HG03558 (cell line): ENCODE measurements at regions not wholly inside any gene's neighbourhood (a gene's known extent, or its start where the extent isn't known, plus 50 kb on each side); places are given as distances from the start of the nearest gene placed in this dataset.
"Not testable (repeated sequence)": the region's sequence is repeated elsewhere in the genome, so short reads cannot be mapped to it uniquely, and the experiment has no call there.

ENCODE experiments used
- ATAC-seq: cut with Tn5 transposase; IDR thresholded peaks from one replicate; pipeline ENCODE4 v1.9.1; 2021; ENCODE audit warnings: moderate number of reproducible peaks; ENCODE audit not compliant: unreplicated experiment; ENCODE audit errors: extremely low read depth

DNA sequence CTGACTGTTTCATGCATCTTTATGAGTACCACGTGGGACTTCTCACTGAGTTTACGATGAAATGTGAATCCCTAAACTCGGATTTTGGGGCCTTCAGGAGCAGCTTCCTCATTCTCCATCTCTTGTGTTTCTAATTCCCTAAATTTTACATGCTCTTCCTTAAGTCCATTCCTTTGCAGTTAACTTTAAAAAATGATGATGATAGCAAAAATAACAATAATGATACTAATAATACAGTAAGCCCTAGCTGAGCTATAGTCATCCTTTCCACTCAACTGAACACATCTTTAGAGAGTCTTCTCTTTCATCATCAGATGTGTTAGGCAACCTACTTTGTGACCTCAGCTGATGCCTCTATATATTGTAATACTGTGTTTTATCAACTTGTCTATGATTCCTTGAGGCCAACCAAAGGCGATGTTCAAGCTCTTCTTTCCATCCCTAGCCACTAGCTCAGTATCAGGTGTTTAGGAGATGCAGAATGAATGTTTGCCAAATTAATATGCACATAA lies 1196.4 kb downstream of the VRK1 start:
- ATAC-seq, result no peak

DNA sequence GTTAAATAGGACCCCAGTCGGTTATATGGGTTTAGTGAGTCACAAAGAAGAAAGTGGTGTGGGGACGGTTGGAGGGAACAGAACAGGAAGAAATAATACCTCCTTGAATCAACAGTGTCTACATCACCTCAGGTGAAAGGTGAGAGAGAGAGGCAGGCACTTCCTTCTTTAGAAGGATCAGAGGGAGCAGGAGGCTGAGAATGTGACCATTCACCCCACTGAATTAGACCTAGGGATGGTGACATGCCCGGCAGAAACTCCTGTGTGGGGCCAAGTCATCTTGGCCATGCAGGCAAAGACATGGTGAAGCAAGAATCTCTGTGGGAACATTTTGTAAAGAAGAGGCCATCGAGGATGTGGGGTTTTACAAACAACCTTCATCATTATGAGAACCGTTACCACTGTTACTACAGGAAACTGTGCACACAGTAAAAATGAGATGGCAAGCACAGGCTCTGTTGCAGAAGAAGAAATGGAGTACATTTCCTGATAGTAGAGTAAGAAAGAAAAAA lies 1196.9 kb downstream of the VRK1 start:
- no peak for ATAC-seq

DNA sequence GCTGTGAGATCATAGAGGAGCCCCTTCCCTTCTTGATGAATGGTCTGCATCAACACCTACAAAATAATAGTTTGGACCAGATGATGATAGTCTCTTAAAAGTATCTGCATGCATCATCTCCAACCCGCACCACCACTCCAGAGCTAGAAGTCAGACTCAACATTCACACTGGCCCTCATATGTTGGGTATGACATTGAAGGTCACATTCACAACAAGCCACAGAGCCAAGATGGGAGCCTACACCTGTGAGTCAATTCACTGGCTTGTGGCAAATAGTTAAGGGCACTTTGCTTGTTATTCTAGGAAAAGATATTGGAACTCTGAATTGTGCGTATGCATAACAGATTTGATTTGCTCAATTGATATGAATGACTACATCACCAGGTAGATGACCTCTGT lies 1197.9 kb downstream of the VRK1 start:
- no peak for ATAC-seq

DNA sequence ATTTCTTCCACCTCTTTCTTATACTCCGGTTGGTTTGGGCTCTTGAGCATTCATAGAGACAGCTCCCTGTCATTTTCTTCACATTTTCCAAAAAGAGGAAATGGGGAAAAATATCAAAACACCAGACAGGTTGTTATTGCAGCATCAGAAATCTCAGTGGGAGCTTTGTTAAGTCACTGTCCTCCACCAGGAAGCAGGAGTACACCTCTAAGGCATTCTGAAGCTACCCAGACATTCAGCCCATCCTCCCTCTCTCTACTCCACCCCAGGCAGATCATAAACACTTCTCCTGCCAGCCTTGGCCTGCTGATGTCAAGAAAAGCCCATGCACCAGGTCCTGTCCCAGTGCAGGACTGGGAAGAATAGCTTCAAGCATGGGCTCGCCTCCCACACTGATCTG lies 1198.3 kb downstream of the VRK1 start:
- ATAC-seq, result no peak

DNA sequence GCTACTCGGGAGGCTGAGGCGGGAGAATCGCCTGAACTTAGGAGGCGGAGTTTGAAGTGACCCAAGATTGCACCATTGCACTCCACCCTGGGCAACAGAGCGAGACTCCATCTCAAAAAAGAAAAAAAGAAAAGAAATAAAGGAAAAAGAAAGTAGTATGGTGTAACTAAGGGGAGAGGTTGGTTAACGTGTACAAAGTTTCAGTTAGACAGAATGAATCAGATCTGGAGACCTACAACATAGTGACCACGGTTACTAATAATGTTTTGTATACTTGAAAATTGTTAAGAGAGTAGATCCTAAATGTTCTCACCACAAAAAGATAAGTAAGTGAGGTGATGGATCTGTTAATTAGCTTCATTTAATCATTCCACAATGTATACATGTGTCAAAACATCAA lies 1208.8 kb downstream of the VRK1 start:
- ATAC-seq, result no peak

DNA sequence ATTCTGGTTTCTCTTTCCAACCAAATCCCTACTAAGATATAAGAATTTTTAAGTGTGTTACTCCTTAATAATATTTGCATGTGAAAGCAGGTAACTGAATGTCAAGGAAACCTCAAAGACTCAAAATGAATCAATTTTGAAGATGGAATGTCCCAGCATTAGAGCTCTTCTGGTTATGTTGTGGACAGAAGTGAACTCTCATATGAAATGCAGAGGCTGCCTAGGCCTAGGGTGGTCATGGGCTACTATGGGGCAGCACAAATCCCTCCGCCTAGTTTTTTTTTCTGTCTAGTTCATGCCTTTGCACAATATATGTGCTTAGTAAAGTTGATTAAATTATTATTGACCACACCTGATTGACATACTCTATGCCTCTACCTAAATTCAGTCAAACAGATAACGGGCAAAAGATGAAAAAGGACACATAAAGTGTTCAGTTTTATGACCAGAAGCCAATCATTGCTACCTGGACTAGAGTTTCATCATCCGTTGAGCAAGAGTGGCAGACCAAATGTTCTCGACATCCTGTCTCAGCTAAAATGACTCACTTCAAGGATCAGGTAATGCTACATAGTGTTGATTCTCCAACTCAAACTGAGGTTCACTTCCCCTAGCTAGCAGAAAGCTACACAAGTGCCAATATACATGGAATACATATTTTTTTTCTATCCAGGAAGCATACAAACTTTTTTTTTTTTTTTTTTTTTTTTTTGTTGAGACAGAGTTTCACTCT lies 1211.4 kb downstream of the VRK1 start:
- no peak for ATAC-seq

DNA sequence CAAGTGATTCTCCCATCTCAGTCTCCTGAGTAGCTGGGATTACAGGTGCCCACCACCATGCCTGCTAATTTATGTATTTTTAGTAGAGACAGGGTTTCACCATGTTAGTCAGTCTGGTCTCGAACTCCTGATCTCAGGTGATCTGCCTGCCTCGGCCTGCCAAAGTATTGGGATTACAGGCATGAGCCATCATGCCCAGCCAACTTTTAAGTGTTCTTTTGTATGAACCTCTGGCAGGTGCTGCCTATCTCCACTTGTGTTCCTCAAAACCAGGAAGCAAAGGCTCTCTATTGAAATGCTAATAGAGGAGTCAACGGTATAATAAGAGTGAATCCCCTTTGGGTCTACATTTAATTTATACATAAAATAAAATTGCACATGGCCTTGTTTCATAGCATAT lies 1212.0 kb downstream of the VRK1 start:
- not testable (repeated sequence) for ATAC-seq

DNA sequence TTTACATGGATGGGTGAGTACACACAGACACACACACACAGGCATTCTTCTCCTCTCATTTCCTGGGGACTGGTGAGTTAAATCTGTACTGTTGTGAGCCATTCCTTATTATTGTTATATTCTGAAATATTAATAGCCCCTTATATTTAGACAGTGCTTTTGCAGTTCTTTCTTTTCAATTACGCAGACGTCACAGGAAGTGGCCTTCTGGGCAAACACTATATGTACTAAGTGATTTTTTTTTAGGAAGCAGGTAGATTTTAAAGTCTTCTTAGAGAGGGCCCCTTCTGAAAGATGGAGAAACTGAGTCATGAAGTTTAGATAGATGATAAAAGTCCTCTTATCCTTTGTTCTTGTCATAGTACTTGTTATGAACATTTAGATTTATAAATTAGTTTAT lies 1213.6 kb downstream of the VRK1 start:
- no peak for ATAC-seq

DNA sequence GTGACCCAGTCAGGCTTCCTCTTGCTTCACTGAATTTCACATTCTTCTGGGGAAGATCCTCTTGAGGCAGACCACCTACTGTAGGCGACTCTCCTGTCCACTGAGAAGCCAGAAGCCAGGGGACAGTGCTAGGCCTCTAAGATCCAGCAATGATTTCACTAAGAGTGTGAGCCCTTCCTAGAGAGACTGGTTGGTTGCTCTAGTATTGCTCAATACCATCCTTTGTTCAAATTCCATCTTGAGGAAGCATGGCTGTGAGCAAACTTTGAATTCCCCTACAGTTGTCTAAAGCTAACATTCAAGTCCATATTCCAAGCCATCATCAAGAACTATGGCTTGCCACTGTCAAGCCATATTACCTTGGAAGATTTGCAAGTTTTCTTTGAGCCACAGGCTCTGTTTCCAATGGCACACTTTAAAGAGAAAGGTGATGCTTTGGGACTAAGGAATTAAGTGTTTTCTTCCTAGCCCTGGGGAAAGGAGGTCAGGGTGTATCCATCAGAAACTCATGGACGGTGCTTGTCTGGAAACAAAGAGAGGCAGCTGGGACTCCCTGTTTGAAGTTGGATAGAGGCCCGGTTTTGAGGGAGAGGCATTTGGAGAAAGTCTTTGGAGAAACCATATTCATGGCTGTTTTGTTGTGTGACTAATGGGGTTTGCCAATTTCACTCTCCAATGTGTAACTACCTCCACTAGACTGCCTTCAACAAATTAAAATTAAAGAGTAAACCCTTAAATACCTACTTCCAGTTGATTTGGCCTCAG lies 1217.9 kb downstream of the VRK1 start:
- ATAC-seq, result no peak

DNA sequence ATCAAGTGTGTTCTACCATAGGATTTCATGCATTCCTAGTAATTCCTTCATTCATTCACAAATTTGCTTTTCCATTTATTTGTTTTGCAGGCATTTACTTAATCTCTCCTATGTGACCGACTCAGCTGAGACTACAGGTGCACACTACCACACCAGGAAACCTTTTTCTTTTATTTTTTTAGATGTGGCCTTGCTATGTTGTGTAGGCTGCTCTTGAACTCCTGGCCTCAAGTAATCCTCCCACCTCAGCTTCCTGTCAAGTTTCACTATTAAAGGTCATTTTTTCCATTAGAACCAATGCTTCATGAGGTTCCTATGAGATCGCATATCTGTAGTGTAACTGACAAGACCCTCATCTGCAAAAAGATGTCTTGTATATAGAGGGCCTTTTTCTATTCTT lies 1218.7 kb downstream of the VRK1 start:
- no peak for ATAC-seq

DNA sequence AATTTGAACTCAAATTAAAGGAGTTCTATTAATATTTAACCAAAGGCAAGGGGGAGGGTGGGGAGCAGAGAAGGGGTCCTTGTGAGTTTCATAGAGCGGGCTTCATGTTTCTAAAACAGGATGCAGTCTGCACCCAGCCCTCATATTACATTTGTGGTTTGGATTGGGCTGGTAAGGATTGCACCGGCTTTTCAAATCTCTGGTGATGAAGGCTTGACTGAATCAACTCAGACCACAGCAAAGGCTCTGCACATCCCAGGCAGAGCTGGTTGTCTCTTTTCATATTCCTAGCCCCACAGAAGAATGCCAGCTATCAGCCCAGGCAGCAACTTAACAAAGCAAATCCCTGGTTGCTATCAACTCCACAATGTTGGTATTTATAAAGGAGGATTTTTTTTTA lies 1221.4 kb downstream of the VRK1 start:
- no peak for ATAC-seq

DNA sequence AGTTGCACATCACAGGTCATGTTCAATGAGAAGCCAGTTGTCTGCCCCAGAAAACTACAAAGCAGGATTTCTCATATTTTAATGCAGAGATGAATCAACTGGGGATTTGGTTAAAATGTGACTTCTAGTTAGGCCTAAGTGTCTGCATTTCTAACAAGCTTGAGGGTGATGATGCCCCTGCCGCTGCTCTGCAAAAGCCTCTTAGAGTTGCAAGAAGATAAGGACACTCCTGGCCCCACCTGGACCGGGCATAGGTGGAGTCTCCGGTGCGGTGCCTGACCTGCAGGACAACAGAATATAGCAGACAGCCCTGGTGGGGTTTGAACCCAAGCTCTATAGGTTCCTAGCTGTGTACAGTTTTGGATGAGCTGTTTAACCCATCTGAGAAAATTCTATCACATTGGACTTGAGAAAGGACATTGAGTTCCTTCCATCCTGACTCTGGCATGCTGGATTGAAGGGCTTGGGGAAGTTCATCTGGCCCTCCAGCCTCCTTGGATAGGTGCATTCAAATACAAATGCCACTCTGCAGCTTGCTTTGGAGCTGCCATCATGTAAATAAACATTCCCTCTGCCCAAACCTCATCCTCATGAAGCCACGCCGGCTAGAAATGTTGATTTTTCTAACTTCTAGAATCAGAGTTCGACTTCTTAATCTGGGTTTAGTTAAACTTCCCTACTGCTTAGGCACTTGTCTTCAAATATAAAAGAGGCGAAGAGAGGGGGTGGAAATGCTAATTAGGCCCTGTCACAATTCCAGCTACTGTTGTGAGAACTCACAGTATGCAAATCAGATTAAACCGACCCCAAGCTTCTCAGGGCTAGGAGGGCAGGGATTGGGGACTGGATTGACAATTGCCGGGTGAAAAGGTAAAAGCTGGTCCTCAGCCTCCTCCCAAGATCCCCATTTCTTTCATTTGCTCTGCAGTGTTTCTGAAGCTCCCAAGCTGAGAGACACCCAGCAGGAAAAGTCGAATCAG lies 1225.6 kb downstream of the VRK1 start:
- no peak for ATAC-seq

DNA sequence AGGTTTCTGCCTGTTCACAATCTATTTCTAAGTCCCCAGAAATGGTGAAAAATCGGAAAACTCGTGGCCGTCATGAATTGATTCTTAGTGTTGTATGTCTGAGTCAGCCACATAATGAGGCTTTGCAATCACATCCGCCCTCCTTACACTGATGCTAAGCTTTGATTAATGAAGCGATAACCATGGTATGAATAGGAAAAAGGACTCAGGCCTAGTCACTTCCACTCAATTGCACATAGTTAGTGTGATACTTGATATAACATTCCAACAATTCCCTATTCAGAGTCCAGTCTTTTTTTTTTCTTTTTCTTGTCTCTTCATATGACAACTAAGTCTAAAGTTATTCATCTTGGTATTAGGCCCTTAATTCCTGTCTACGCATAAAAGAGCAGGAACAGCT lies 1231.0 kb downstream of the VRK1 start:
- ATAC-seq, result no peak

DNA sequence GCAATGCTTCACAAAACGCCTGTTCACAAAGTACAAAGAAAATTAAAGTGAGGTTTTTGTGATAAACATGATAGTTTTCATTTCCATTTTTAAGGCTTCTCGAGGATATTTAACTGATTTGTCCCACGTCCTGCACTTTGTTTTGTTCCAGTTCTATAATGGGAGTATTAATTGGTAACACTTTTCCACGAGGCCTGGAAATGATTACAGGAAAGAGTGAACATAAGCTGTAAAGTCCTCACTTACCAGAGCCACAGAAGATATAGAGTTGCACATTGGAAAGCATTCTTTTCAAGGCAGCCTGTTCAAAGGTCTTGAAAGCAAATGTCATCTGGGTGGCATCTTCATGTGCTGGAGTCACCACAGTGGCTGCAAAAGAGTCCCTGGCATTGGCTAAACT lies 1236.6 kb downstream of the BCL11B start:
- no peak for ATAC-seq

DNA sequence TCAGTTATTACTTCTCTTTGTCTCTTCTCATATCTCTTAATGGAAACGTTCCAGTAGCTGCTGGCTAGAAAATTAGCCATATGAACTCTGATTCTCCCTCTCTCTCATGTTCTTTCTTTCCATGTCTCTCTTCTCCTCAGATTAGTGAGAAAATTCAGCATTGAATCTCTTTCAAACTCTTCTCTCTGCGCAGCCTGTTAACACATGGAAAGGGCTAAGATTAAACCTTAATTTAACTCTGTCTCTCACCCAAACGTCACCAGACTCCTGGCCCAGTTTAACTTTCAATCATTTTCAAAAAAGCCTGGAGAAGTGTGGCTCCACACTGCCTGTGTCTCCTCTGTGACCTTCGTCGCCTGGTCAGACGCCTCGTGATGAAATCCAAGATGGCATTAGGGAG lies 1234.2 kb downstream of the BCL11B start:
- no peak for ATAC-seq

DNA sequence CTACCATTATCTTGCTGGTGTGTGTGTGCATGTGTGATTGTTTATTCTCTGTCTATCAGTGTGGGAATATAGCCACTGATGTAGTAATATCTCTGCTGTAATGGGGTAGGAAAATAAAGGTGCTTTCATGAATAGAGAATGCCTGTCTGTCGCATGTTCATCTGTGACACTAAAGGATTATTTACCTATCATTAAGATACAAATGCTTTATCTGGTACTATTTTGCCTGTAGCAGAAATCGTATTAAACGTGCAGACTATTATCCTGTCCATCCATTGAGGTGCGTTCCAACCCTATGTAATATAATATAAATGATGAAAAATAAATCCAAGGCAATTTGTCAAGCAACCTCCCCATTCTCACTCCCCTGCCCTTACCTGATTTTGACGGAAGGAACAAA lies 1215.1 kb downstream of the BCL11B start:
- no peak for ATAC-seq

DNA sequence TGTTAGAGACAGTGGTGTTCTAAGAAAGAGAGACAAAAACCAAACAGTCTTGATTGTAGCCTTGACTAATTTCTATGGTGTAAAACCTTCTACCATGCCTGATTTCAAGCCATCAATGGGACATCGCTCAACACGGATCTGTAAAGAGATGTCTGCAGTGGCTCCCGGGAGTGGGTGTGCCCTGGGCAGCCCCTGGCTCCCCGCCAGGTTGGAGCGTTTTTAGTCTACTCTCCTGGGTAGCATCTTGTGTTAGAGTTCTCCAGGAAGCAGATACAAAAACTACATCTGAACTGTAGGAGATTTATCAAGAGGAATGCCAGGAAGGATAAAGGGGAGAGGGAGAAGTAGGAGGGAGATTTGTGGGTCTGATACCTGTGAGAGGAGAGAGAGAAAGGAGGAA lies 1212.9 kb downstream of the BCL11B start:
- no peak for ATAC-seq

DNA sequence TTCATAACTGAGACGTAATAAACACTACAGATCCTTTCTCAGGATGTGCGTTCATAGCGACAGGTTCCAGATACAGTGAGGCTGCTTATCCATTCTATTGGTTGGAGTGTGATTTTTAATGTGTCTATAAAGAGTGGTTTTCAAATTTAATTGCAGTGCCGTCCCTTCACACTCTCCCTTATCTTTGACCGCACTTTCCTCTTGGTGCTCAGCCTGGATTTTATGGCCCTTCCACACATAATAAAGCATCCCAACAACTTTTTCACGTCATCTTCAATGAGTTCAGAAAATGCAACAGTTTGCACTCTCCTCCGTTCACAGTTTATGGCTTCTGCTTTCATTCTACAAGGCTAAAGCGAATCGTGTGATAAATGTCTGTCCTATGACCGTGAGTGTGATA lies 1209.9 kb downstream of the BCL11B start:
- ATAC-seq, result no peak

DNA sequence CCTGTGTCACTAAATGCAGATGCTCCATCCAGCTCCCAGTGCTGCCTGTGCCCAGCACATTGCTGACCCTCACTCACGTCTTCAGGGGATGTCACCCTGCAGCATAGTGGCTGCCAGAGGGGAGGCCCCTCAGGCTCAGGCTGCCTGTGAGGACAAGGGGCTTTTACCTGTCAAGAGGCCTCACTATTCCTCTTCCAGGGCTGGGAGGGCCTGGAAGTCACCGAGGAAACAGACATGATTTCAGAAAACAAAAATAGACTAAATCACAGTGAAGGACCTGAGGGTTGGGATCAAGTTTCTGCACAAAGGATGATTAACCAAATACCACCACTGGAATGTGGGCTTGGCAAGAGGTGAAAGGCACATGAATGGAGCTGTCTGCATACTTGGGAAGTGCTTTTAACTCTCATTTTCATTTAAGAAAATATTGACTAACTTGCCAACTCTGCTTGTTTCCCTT lies 1202.3 kb downstream of the BCL11B start:
- ATAC-seq, result no peak

DNA sequence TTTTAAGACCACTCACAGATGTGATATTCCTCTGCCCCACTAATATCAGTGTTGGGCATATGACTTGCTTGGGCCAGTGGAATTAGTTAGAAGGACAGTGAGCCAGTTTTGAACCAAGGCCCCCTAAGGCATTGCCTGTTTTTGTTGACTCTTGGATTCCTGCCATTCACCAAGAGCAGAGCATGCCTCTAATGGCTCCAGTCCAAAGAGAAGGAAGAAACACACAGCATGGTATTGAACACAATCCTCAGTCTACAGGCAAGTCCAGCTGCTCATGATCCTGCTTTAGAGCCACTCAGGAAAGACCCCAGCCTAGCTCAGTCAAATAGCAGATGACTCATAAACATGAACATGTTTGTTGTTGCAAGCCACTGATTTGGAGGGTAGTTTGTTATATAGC lies 1201.5 kb downstream of the BCL11B start:
- ATAC-seq, result no peak
